ENCODE measurements at regions not wholly inside any gene's neighbourhood (a gene's known extent, or its start where the extent isn't known, plus 50 kb on each side); places are given as distances from the start of the nearest gene placed in this dataset.
A peak's percentile ranks its signal among the peaks of the same experiment; 100 is the strongest.

GRCh38 chr13:110097013-110097412, 209.9 kb downstream of the COL4A1 start:
- DNase-seq (ENCODE audit: low spot score) = no peak

DNA sequence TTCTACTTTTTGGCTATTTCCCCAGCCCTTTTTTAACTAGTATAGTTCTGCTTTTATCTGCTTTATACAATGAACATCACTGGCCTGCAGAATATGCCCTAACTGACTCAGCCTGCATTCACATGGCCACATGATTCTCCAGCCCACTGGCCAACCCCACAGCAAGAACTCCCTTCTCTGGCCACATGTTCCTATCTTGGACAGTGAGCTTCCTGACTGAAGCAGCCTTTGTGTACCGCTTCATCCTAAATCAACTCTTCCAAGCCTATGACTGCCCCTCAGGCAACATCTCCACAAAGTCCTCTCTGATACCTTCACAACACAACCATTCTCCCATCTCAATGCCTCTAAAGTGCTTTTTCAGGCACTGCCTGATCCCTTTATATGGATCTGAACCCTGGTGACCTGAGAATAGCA, 214.1 kb downstream of the COL4A1 start:
- no peak for DNase-seq (ENCODE audit: low spot score)

- DNase-seq (ENCODE audit: low spot score) = peak; percentile 33
These were observed 217.1 kb downstream of the COL4A1 start for GRCh38 chr13:110089815-110090214.

DNA sequence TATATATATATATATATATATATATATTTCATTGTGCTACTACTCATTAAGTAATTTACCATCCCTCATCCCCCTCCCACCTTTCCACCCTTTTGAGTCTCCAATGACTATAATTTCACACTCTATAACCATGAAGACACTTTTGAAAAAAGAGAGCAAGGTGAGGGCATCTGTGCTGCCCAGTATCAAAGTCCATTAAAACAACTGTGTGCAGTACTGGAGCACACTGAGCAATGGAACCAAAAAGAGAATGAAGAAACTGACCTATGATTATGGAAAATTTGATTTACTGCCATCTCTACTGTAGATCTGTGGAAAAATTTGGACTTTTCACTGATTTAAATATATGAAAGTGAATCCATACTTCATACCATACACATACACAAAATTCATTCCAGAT, 217.9 kb downstream of the COL4A1 start:
- no peak for DNase-seq (ENCODE audit: low spot score)

- DNase-seq (ENCODE audit: low spot score) = peak; percentile 32
These were observed 233.0 kb downstream of the COL4A1 start for GRCh38 chr13:110073982-110074381.

GRCh38 chr13:110070511-110071120, 236.3 kb downstream of the COL4A1 start:
- no peak for DNase-seq (ENCODE audit: low spot score)

DNA sequence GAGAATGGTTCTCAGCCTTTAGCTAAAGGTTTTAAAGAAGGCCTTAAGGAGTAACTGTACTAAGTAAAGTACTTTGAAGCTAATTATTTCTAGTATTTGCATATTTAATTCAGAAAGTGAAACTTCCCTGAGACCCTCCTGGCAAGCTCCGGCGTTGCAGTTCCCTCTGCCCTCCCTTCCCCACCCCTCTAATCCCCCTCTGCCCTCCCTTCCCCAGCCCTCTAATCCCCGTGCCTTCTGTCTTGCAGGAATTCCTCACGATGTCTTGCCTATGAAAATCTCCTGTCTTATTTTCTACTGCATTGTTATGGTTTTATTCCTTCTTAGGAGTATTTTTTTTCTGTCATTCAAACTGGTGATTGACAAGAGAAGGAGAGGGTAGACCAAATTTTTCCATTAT, 236.9 kb downstream of the COL4A1 start:
- DNase-seq (ENCODE audit: low spot score) = no peak

GRCh38 chr13:110068176-110068473, 238.8 kb downstream of the COL4A1 start:
- DNase-seq (ENCODE audit: low spot score) = no peak

- DNase-seq (ENCODE audit: low spot score) = no peak
These were observed 239.4 kb downstream of the COL4A1 start for GRCh38 chr13:110067355-110068175.

GRCh38 chr13:110065780-110066179, 241.2 kb downstream of the COL4A1 start:
- DNase-seq (ENCODE audit: low spot score) = no peak

DNA sequence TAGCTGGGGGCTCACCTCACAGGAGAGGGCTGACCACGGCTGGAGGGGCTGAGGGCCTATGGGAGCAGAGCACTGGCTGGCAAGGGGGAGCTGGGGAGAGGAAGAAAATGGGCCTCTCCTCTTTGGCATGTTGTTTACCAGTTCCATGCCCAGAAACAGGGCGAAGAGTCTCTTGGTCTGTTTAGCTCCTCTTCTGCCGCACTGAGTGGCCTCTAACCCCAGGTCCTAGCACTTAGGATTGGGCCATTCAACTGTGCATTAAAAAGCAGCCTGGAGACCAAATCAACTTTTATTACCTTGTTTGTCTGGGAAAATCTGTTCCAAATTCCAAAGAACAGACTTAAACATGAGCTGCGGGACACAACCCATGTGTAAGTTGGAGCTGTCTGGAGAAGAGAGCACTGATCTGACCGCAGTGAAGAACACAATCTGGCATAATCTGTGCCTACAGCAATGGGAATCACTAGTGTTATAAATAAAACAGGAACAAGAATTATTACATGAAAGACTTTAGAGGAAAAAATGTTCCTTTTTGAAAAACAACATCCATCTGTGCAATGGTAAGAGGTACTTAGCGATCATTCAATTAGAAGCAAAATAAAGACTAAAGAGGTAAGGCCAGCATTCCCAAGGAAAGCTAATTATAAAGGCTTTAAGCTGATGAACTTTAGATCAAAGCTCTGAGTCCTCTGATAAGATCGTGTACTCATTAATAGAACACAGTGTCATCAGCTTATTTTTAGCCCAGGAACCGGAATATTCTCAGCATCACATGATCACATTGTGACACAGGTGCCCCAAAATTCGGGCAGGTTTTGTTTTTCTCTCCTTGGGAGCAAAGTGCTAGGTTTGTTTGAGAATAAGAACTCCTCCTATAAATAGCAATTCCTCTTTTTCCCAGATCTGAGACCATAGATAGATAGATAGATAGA, 243.2 kb downstream of the COL4A1 start:
- no peak for DNase-seq (ENCODE audit: low spot score)

DNA sequence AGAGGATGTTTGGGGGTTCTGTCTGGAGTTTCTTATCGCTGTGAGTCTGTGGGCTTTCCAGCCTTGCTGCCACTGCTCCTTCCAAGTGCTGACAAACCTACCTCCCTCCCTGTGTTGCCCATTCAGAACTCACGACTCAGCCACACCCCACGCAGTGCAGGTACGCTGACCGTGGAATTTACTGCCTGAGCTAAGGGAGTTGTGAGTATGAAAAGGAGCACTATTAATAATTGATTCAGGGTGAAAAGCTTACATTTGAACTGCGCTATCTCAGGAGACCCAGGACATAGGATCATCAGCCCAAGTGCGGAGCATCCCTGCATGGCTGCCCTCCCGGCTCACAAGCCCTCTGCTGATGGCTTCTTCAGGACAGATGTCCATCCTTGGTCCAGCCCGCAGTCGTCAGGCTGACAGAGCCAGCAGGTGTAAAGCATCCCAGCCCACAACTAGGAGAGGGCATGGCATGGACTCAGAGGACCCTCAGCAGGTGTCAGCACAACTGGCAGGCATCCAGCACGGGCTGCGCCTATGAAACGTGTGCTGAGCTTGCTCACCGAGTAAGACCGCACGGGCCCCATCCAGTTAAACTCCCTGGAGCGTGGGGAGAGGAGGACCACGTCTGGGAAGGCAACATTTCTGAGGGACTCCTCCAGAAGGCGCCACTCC, 244.0 kb downstream of the COL4A1 start:
- no peak for DNase-seq (ENCODE audit: low spot score)

- no peak for DNase-seq (ENCODE audit: low spot score)
These were observed 244.7 kb downstream of the COL4A1 start for GRCh38 chr13:110062077-110062776.

GRCh38 chr13:110061270-110061669, 245.7 kb downstream of the COL4A1 start:
- DNase-seq (ENCODE audit: low spot score) = no peak

DNA sequence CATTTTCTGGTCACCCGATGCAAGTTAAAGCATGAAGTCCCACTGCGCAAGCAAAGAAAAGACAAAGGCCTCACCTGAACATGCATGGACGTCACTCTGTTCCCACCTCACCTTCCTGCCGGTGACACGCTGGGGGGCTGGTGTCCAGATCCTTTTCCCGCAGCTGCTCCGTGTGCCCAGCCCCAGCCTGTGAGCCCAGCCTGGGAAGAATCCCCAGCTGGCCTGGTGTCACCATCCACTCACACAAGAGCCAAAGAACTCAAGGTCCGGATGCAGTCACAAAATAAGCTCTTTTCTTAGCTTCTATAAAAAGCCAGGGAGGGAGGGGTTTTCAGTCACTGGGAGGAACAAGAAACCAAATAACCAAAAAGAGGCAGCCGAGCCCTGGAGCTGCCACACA, 249.9 kb downstream of the COL4A1 start:
- DNase-seq (ENCODE audit: low spot score) = no peak

- DNase-seq (ENCODE audit: low spot score) = no peak
These were observed 250.3 kb downstream of the COL4A1 start for GRCh38 chr13:110056640-110057039.

DNA sequence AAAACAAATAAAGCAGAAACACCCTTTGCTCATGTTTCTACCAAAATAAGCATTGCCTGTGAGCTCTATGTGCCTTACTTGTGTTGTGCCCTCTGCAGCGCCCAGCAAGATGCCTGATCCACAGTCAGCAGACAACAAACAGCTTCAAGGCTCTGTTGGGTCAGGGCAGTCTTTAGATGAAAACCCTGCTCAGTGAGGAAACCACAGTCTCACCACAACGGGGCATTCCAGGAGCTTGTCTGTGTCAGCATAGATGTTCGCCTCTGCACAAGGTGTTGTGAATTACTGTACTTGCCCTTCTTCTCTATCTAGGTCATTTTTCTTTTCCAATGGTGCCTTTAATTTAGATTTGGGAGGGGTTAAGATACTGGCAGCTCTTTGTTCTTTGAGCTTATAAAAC, 251.9 kb downstream of the COL4A1 start:
- no peak for DNase-seq (ENCODE audit: low spot score)

GRCh38 chr13:110054041-110054440, 252.9 kb downstream of the COL4A1 start:
- DNase-seq (ENCODE audit: low spot score) = no peak

DNA sequence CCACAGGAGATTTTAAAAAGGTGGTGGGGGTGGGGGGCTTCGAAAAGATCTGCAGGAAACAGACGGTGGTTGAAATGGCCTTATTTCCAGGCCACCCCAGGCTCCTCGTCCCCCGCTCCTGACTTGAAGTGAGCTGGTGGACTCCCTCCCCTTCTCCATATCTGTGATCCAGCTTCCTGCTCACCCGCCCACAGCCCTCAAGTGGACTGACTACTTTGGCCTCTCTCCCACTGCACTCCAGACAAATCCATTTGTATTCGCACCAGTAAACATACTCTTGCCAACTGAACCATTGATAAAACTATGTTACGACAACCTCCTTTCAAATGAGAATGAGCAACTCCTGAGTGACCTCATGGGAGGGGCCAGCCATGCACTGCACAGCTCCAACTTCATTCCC, 259.5 kb downstream of the COL4A1 start:
- DNase-seq (ENCODE audit: low spot score) = peak; percentile 16

DNA sequence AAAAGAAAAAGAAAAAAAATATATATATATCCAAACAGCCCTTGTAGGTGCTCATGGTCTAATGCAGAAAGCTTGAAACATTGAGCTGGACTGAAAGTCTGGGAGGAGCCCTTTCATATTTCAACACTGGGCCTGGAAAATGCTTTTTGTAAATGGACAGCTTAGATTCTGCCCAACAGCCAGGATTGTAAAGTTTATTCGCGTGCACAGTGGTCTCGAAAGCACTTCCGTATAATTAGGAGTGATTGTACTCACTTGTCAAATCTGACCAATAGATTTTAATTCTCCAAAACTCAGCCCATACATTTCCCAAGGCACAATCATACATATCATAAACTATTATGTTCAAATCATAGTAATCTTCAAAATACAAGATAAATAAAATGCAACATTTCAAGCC, 260.1 kb downstream of the COL4A1 start:
- no peak for DNase-seq (ENCODE audit: low spot score)

DNA sequence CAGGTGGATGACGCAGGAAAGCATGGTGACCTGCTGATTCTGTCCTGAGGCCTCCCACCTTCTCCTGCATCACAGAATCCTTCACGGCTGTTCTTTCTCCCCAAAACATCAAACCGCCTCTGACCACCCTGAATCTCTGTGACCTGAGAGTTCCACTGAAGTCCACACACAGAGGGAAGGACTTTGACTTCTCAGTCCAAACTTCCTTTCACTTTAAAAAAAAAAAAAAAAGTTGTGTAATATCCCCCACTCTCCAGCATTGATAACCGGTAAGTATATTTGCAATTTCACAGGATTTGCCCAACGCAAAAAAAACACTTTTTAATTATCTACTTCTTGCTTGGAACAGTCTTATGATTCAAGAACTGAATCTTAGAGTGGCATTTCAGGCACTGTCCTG, 259.5 kb upstream of the IRS2 start:
- DNase-seq (ENCODE audit: low spot score) = no peak
